WTC11 (cell line): ENCODE measurements at regions not wholly inside any gene's neighbourhood (a gene's known extent, or its start where the extent isn't known, plus 50 kb on each side); places are given as distances from the start of the nearest gene placed in this dataset.

ENCODE experiments used
- ATAC-seq: fragments of 200-7000 bp; cut with Tn5 transposase; 2 replicates; pipeline ENCODE4 v1.10.0; 2021; ENCODE audit warnings: mild to moderate bottlenecking, moderate library complexity
- CTCF ChIA-PET: fragments of 300-600 bp; sonication (Branson Sonifier 250); formaldehyde crosslinking; loops from one replicate; lab custom pipeline; 2021; ENCODE audit warnings: antibody characterized with exemption; lab: Charles Lee
- POLR2A ChIA-PET: fragments of 350-600 bp; sonication (Branson Sonifier 250); formaldehyde crosslinking; loops from one replicate; lab custom pipeline; 2021; ENCODE audit warnings: antibody characterized with exemption; lab: Charles Lee
- DNase-seq: peaks from one replicate; pipeline ENCODE4 v3.0.0; 2021; ENCODE audit warnings: low spot score
- H3K27ac Mint-ChIP-seq: 2 replicates; pipeline ENCODE4 v1.8.0; 2021; ENCODE audit warnings: mixed read lengths
- H3K27me3 Mint-ChIP-seq: 2 replicates; pipeline ENCODE4 v1.8.0; 2021; ENCODE audit warnings: low read depth, mild to moderate bottlenecking, moderate library complexity, mixed read lengths
- H3K36me3 Mint-ChIP-seq: 2 replicates; pipeline ENCODE4 v1.8.0; 2021; ENCODE audit warnings: mixed read lengths
- H3K4me1 Mint-ChIP-seq: 2 replicates; pipeline ENCODE4 v1.8.0; 2022; ENCODE audit warnings: mixed read lengths
- H3K4me3 Mint-ChIP-seq: 2 replicates; pipeline ENCODE4 v1.8.0; 2021; ENCODE audit warnings: mild to moderate bottlenecking, moderate library complexity, mixed read lengths
- H3K9me3 Mint-ChIP-seq: 2 replicates; pipeline ENCODE4 v1.8.0; 2021; ENCODE audit warnings: mixed read lengths
- CREM ChIP-seq: sonication (generic); formaldehyde crosslinking; IDR thresholded peaks from 2 replicates; pipeline ENCODE4 v1.8.1; 2022; ENCODE audit warnings: mild to moderate bottlenecking, missing genetic modification reagents, moderate library complexity
- ELF4 ChIP-seq: sonication (generic); formaldehyde crosslinking; IDR thresholded peaks from 2 replicates; pipeline ENCODE4 v1.8.1; 2022; ENCODE audit warnings: low read depth, mild to moderate bottlenecking, moderate library complexity, missing genetic modification reagents
- ESRRA ChIP-seq: sonication (generic); formaldehyde crosslinking; IDR thresholded peaks from 2 replicates; pipeline ENCODE4 v1.8.1; 2022; ENCODE audit warnings: mild to moderate bottlenecking, missing genetic modification reagents, borderline replicate concordance
- FOXK1 ChIP-seq: sonication (generic); formaldehyde crosslinking; IDR thresholded peaks from 2 replicates; pipeline ENCODE4 v1.8.0; 2022; ENCODE audit warnings: mild to moderate bottlenecking, moderate library complexity, missing genetic modification reagents
- GRHL2 ChIP-seq: fragments of 250-450 bp; sonication (Bioruptor Pico); IDR thresholded peaks from 2 replicates; pipeline ENCODE4 v1.8.0; 2022; ENCODE audit warnings: mild to moderate bottlenecking, moderate library complexity; ENCODE audit not compliant: insufficient replicate concordance, severe bottlenecking
- HMGA2 ChIP-seq: fragments of 250-450 bp; sonication (Bioruptor Pico); IDR thresholded peaks from 2 replicates; pipeline ENCODE4 v1.4.0; 2021; ENCODE audit warnings: mild to moderate bottlenecking, moderate library complexity
- JAZF1 ChIP-seq: fragments of 250-450 bp; sonication (Bioruptor Pico); IDR thresholded peaks from 2 replicates; pipeline ENCODE4 v1.9.0; 2021; ENCODE audit warnings: moderate library complexity, mild to moderate bottlenecking, inconsistent platforms
- MXD4 ChIP-seq: fragments of 250-450 bp; sonication (Bioruptor Pico); IDR thresholded peaks from 2 replicates; pipeline ENCODE4 v1.8.0; 2021; ENCODE audit warnings: mild to moderate bottlenecking, moderate library complexity, borderline replicate concordance
- NR3C1 ChIP-seq: sonication (generic); formaldehyde crosslinking; conservative IDR thresholded peaks from 2 replicates; pipeline ENCODE4 v1.8.1; 2023; ENCODE audit warnings: low read depth, mild to moderate bottlenecking, missing genetic modification reagents
- SMAD3 ChIP-seq: sonication (generic); formaldehyde crosslinking; IDR thresholded peaks from 2 replicates; pipeline ENCODE4 v1.8.0; 2022; ENCODE audit warnings: missing genetic modification reagents, mild to moderate bottlenecking, borderline replicate concordance
- SMAD4 ChIP-seq: sonication (generic); formaldehyde crosslinking; IDR thresholded peaks from 2 replicates; pipeline ENCODE4 v1.8.0; 2022; ENCODE audit warnings: mild to moderate bottlenecking, missing genetic modification reagents
- ZNF317 ChIP-seq: sonication (generic); formaldehyde crosslinking; IDR thresholded peaks from 2 replicates; pipeline ENCODE4 v1.8.1; 2023; ENCODE audit warnings: low read depth, mild to moderate bottlenecking, moderate library complexity, missing genetic modification reagents, borderline replicate concordance
- TF ChIP-seq, protein P1 (sequence below): fragments of 250-450 bp; sonication (Bioruptor Pico); IDR thresholded peaks from 2 replicates; pipeline ENCODE4 v1.8.0; 2021; ENCODE audit warnings: mild to moderate bottlenecking
- TF ChIP-seq, protein P2 (sequence below): sonication (generic); formaldehyde crosslinking; IDR thresholded peaks from 2 replicates; pipeline ENCODE4 v1.8.0; 2023; ENCODE audit warnings: missing genetic modification reagents
- TF ChIP-seq, protein P3 (sequence below): sonication (generic); formaldehyde crosslinking; IDR thresholded peaks from 2 replicates; pipeline ENCODE4 v1.8.1; 2023; ENCODE audit warnings: mild to moderate bottlenecking, missing genetic modification reagents
- TF ChIP-seq, protein P4 (sequence below): sonication (generic); formaldehyde crosslinking; conservative IDR thresholded peaks from 2 replicates; pipeline ENCODE4 v1.8.1; 2022; ENCODE audit warnings: mild to moderate bottlenecking, missing genetic modification reagents
- TF ChIP-seq, protein P5 (sequence below): sonication (generic); formaldehyde crosslinking; IDR thresholded peaks from 2 replicates; pipeline ENCODE4 v1.8.1; 2022; ENCODE audit warnings: low read depth, missing genetic modification reagents, borderline replicate concordance
- TF ChIP-seq, protein P6 (sequence below): fragments of 250-450 bp; sonication (Bioruptor Pico); IDR thresholded peaks from 2 replicates; pipeline ENCODE4 v1.9.0; 2021; ENCODE audit warnings: mild to moderate bottlenecking
- TF ChIP-seq, protein P7 (sequence below): fragments of 250-450 bp; sonication (Bioruptor Pico); IDR thresholded peaks from 2 replicates; pipeline ENCODE4 v1.9.0; 2021; ENCODE audit warnings: mild to moderate bottlenecking

GRCh38 chr17:34153991-34154390, 101.1 kb upstream of the CCL2 start (continued):
- TF ChIP-seq, protein P1, sequence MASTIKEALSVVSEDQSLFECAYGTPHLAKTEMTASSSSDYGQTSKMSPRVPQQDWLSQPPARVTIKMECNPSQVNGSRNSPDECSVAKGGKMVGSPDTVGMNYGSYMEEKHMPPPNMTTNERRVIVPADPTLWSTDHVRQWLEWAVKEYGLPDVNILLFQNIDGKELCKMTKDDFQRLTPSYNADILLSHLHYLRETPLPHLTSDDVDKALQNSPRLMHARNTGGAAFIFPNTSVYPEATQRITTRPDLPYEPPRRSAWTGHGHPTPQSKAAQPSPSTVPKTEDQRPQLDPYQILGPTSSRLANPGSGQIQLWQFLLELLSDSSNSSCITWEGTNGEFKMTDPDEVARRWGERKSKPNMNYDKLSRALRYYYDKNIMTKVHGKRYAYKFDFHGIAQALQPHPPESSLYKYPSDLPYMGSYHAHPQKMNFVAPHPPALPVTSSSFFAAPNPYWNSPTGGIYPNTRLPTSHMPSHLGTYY (CRISPR knock-in tag), result no peak
- no peak for TF ChIP-seq SMAD3

- H3K4me3 Mint-ChIP-seq, result peak overlapping the region; percentile 85
- peak overlapping the region; percentile 76; the same call in 1 of the 2 replicates for H3K27ac Mint-ChIP-seq
- ATAC-seq (no peak), DNase-seq (peak; percentile 25)
- POLR2A ChIA-PET, result no interaction called here
- H3K36me3 Mint-ChIP-seq, result peaks cover 2% of the 10 kb centered on the region; the same call in 1 of the 2 replicates
- H3K4me1 Mint-ChIP-seq, result peaks cover 82% of the 10 kb centered on the region
- H3K27me3 Mint-ChIP-seq, result peaks cover 14% of the 10 kb centered on the region
- CTCF ChIA-PET, result interaction anchor here (0.6 to 6.4 kb wide), 12 partner anchors 9 to 376 kb away, joined by 3 to 67 read pairs (median 4); no protein-coding TSS in a partner anchor
- TF ChIP-seq JAZF1, result no peak
- H3K9me3 Mint-ChIP-seq, result peaks cover 5% of the 10 kb centered on the region
These were observed 99.9 kb upstream of the CCL2 start for GRCh38 chr17:34154961-34155730.

GRCh38 chr17:34155947-34156346, 99.1 kb upstream of the CCL2 start:
- H3K4me3 Mint-ChIP-seq, result peak overlapping the region; percentile 85
- DNase-seq, result no peak
- peaks cover 14% of the 10 kb centered on the region for H3K27me3 Mint-ChIP-seq
- H3K27ac Mint-ChIP-seq, result peak overlapping the region; percentile 98; the same call in 1 of the 2 replicates
- POLR2A ChIA-PET, result interaction anchor here (0.6 kb wide), 1 partner anchor 798 kb away, joined by 3 read pairs; no protein-coding TSS in a partner anchor
- no peak for TF ChIP-seq SMAD4 (CRISPR knock-in tag)
- no peak for TF ChIP-seq ZNF317 (CRISPR knock-in tag)
- TF ChIP-seq, protein P2, sequence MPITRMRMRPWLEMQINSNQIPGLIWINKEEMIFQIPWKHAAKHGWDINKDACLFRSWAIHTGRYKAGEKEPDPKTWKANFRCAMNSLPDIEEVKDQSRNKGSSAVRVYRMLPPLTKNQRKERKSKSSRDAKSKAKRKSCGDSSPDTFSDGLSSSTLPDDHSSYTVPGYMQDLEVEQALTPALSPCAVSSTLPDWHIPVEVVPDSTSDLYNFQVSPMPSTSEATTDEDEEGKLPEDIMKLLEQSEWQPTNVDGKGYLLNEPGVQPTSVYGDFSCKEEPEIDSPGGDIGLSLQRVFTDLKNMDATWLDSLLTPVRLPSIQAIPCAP (CRISPR knock-in tag), result no peak
- TF ChIP-seq, protein P3, sequence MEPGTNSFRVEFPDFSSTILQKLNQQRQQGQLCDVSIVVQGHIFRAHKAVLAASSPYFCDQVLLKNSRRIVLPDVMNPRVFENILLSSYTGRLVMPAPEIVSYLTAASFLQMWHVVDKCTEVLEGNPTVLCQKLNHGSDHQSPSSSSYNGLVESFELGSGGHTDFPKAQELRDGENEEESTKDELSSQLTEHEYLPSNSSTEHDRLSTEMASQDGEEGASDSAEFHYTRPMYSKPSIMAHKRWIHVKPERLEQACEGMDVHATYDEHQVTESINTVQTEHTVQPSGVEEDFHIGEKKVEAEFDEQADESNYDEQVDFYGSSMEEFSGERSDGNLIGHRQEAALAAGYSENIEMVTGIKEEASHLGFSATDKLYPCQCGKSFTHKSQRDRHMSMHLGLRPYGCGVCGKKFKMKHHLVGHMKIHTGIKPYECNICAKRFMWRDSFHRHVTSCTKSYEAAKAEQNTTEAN (CRISPR knock-in tag), result no peak
- TF ChIP-seq, protein P4, sequence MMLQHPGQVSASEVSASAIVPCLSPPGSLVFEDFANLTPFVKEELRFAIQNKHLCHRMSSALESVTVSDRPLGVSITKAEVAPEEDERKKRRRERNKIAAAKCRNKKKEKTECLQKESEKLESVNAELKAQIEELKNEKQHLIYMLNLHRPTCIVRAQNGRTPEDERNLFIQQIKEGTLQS (CRISPR knock-in tag), result no peak
- TF ChIP-seq JAZF1, result no peak
- no peak for TF ChIP-seq FOXK1 (CRISPR knock-in tag)
- TF ChIP-seq, protein P1 (CRISPR knock-in tag), result no peak
- no peak for TF ChIP-seq NR3C1 (CRISPR knock-in tag)
- TF ChIP-seq HMGA2 (CRISPR knock-in tag), result no peak
- TF ChIP-seq, protein P5, sequence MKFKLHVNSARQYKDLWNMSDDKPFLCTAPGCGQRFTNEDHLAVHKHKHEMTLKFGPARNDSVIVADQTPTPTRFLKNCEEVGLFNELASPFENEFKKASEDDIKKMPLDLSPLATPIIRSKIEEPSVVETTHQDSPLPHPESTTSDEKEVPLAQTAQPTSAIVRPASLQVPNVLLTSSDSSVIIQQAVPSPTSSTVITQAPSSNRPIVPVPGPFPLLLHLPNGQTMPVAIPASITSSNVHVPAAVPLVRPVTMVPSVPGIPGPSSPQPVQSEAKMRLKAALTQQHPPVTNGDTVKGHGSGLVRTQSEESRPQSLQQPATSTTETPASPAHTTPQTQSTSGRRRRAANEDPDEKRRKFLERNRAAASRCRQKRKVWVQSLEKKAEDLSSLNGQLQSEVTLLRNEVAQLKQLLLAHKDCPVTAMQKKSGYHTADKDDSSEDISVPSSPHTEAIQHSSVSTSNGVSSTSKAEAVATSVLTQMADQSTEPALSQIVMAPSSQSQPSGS (CRISPR knock-in tag), result no peak
- no peak for TF ChIP-seq ESRRA (CRISPR knock-in tag)
- TF ChIP-seq, protein P6, sequence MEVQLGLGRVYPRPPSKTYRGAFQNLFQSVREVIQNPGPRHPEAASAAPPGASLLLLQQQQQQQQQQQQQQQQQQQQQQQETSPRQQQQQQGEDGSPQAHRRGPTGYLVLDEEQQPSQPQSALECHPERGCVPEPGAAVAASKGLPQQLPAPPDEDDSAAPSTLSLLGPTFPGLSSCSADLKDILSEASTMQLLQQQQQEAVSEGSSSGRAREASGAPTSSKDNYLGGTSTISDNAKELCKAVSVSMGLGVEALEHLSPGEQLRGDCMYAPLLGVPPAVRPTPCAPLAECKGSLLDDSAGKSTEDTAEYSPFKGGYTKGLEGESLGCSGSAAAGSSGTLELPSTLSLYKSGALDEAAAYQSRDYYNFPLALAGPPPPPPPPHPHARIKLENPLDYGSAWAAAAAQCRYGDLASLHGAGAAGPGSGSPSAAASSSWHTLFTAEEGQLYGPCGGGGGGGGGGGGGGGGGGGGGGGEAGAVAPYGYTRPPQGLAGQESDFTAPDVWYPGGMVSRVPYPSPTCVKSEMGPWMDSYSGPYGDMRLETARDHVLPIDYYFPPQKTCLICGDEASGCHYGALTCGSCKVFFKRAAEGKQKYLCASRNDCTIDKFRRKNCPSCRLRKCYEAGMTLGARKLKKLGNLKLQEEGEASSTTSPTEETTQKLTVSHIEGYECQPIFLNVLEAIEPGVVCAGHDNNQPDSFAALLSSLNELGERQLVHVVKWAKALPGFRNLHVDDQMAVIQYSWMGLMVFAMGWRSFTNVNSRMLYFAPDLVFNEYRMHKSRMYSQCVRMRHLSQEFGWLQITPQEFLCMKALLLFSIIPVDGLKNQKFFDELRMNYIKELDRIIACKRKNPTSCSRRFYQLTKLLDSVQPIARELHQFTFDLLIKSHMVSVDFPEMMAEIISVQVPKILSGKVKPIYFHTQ, result no peak
- no peak for TF ChIP-seq ELF4 (CRISPR knock-in tag)
- TF ChIP-seq CREM, result no peak
- TF ChIP-seq GRHL2 (CRISPR knock-in tag), result no peak
- TF ChIP-seq MXD4, result no peak
- TF ChIP-seq, protein P7, sequence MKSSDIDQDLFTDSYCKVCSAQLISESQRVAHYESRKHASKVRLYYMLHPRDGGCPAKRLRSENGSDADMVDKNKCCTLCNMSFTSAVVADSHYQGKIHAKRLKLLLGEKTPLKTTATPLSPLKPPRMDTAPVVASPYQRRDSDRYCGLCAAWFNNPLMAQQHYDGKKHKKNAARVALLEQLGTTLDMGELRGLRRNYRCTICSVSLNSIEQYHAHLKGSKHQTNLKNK (CRISPR knock-in tag), result no peak
- peaks cover 84% of the 10 kb centered on the region for H3K4me1 Mint-ChIP-seq
- no peak for ATAC-seq
- peaks cover 2% of the 10 kb centered on the region; the same call in 1 of the 2 replicates for H3K36me3 Mint-ChIP-seq
- CTCF ChIA-PET, result interaction anchor here (0.6 to 6.4 kb wide), 14 partner anchors 8 to 377 kb away, joined by 3 to 67 read pairs (median 5); no protein-coding TSS in a partner anchor
- H3K9me3 Mint-ChIP-seq, result no peaks in the 10 kb centered on the region
